Neural cell (in vitro differentiated cells): ENCODE measurements at regions not wholly inside any gene's neighbourhood (a gene's known extent, or its start where the extent isn't known, plus 50 kb on each side); places are given as distances from the start of the nearest gene placed in this dataset.

Experiments
- H2AFZ ChIP-seq: fragments of 200-600, 300-800 bp; sonication (generic), shearing (Covaris generic); 2 replicates; pipeline ENCODE4 v1.6.0; 2014; ENCODE audit warnings: low read depth, mild to moderate bottlenecking, antibody characterized with exemption, low read length, moderate library complexity
- H3F3A ChIP-seq: fragments of 200-600 bp; shearing (Covaris generic); 2 replicates; pipeline ENCODE4 v1.6.1; 2016; ENCODE audit warnings: mild to moderate bottlenecking, moderate library complexity, mixed read lengths, antibody characterized with exemption, low read length; ENCODE audit not compliant: insufficient read depth, poor library complexity, severe bottlenecking
- H3K27ac ChIP-seq: fragments of 200-600, 300-800 bp; sonication (generic), shearing (Covaris generic); 2 replicates; pipeline ENCODE4 v1.5.1; 2014; ENCODE audit warnings: mild to moderate bottlenecking, low read length, moderate library complexity
- H3K27me3 ChIP-seq: fragments of 300-800, 200-600 bp; sonication (generic), shearing (Covaris generic); 2 replicates; pipeline ENCODE4 v1.6.0; 2014; ENCODE audit warnings: mild to moderate bottlenecking, low read depth, low read length, moderate library complexity; ENCODE audit not compliant: insufficient read depth
- H3K36me3 ChIP-seq: fragments of 300-800, 200-600 bp; sonication (generic), shearing (Covaris generic); 2 replicates; pipeline ENCODE4 v1.5.1; 2014; ENCODE audit warnings: mild to moderate bottlenecking, antibody characterized with exemption, low read length, moderate library complexity; ENCODE audit not compliant: insufficient read depth
- H3K4me2 ChIP-seq: fragments of 300-800, 200-600 bp; sonication (generic), shearing (Covaris generic); 2 replicates; pipeline ENCODE4 v1.6.0; 2014; ENCODE audit warnings: mild to moderate bottlenecking, low read length
- H3K4me3 ChIP-seq: fragments of 300-800, 200-600 bp; sonication (generic), shearing (Covaris generic); 2 replicates; pipeline ENCODE4 v1.5.1; 2014; ENCODE audit warnings: mild to moderate bottlenecking, low read length, moderate library complexity
- H3K79me2 ChIP-seq: fragments of 200-600 bp; shearing (Covaris generic); replicated peaks from 2 replicates; pipeline ENCODE4 v1.6.0; 2014; ENCODE audit warnings: mild to moderate bottlenecking, low read length, moderate library complexity; ENCODE audit not compliant: insufficient read depth
- H3K9ac ChIP-seq: fragments of 300-800, 200-600 bp; sonication (generic), shearing (Covaris generic); 2 replicates; pipeline ENCODE4 v1.6.1; 2016; ENCODE audit warnings: mild to moderate bottlenecking, low read length, mixed read lengths
- H3K9me2 ChIP-seq: fragments of 200-600 bp; shearing (Covaris generic); 2 replicates; pipeline ENCODE4 v1.6.1; 2016; ENCODE audit warnings: mild to moderate bottlenecking, low read length, mixed read lengths; ENCODE audit not compliant: insufficient read depth
- H3K9me3 ChIP-seq: fragments of 200-600, 300-800 bp; sonication (generic), shearing (Covaris generic); 2 replicates; pipeline ENCODE4 v1.6.1; 2016; ENCODE audit warnings: mild to moderate bottlenecking, mixed run types, low read length, moderate library complexity, mixed read lengths
- H4K20me1 ChIP-seq: fragments of 200-600 bp; shearing (Covaris generic); 2 replicates; pipeline ENCODE4 v1.6.1; 2016; ENCODE audit warnings: mild to moderate bottlenecking, mixed run types; ENCODE audit not compliant: insufficient read depth
- EP300 ChIP-seq: fragments of 450-650 bp; conservative IDR thresholded peaks from 2 replicates; pipeline ENCODE4 v1.6.1; 2014; ENCODE audit warnings: antibody characterized with exemption, mild to moderate bottlenecking, moderate library complexity; ENCODE audit not compliant: poor library complexity, severe bottlenecking
- EZH2 ChIP-seq: fragments of 200-600, 300-800 bp; shearing (Covaris generic), sonication (generic); IDR thresholded peaks from 2 replicates; pipeline ENCODE4 v1.6.1; 2014; ENCODE audit warnings: antibody characterized with exemption, low read length, borderline replicate concordance, mild to moderate bottlenecking; ENCODE audit not compliant: insufficient read depth, poor library complexity, severe bottlenecking
- MXI1 ChIP-seq: fragments of 450-650 bp; conservative IDR thresholded peaks from 2 replicates; pipeline ENCODE4 v1.6.1; 2014; ENCODE audit warnings: antibody characterized with exemption, mild to moderate bottlenecking; ENCODE audit not compliant: poor library complexity, severe bottlenecking
- POLR2AphosphoS5 ChIP-seq: IDR thresholded peaks from 2 replicates; pipeline ENCODE4 v1.6.1; 2012
- RAD21 ChIP-seq: fragments of 450-650 bp; conservative IDR thresholded peaks from 2 replicates; pipeline ENCODE4 v1.6.1; 2014; ENCODE audit warnings: antibody characterized with exemption, mild to moderate bottlenecking, moderate library complexity
- REST ChIP-seq: IDR thresholded peaks from 2 replicates; pipeline ENCODE4 v1.6.1; 2012; ENCODE audit warnings: borderline replicate concordance
- SMC3 ChIP-seq: fragments of 450-650 bp; conservative IDR thresholded peaks from 2 replicates; pipeline ENCODE4 v1.6.1; 2014; ENCODE audit warnings: antibody characterized with exemption, mild to moderate bottlenecking, moderate library complexity; ENCODE audit not compliant: poor library complexity
- TAF1 ChIP-seq: IDR thresholded peaks from 2 replicates; pipeline ENCODE4 v1.6.1; 2012; ENCODE audit warnings: low read depth
- TF ChIP-seq, protein P1 (sequence below): fragments of 450-650 bp; IDR thresholded peaks from 2 replicates; pipeline ENCODE4 v1.5.1; 2014; ENCODE audit warnings: antibody characterized with exemption, mild to moderate bottlenecking, moderate library complexity; ENCODE audit not compliant: poor library complexity, severe bottlenecking

DNA sequence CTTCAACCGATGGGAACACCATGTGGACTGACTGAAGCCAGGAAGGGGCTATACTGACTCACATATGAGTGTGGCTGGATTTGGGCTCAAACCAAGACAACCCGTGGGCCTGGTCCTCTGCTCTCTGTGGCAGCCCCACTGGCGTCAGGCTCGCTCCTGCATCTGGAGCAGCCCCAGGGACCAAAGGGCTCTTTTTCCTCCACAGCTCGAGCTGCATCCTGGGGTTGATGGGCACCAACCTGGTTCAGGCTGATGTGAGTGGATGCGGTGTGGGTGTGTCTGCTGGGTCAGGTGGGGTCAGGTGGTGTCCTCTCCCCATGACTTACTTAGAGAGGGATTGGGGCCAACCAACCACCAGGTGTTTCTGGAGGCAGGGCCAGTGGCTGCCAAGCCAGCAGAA lies 303.0 kb upstream of the AJAP1 start:
- H3K9me3 ChIP-seq: no peaks in the 10 kb centered on the region
- no peaks in the 10 kb centered on the region for H4K20me1 ChIP-seq
- H3K9me2 ChIP-seq: no peaks in the 10 kb centered on the region
- no peaks in the 10 kb centered on the region for H3K36me3 ChIP-seq
- H2AFZ ChIP-seq: no peak overlapping the region
- no peak overlapping the region for H3K27ac ChIP-seq
- H3K4me2 ChIP-seq: no peak overlapping the region
- no peaks in the 10 kb centered on the region for H3K79me2 ChIP-seq
- H3F3A ChIP-seq: no peaks in the 10 kb centered on the region
- no peaks in the 10 kb centered on the region for H3K27me3 ChIP-seq
- TF ChIP-seq TAF1 (no peak), EP300 (no peak)
- no peak overlapping the region for H3K4me3 ChIP-seq
- no peak overlapping the region for H3K9ac ChIP-seq

DNA sequence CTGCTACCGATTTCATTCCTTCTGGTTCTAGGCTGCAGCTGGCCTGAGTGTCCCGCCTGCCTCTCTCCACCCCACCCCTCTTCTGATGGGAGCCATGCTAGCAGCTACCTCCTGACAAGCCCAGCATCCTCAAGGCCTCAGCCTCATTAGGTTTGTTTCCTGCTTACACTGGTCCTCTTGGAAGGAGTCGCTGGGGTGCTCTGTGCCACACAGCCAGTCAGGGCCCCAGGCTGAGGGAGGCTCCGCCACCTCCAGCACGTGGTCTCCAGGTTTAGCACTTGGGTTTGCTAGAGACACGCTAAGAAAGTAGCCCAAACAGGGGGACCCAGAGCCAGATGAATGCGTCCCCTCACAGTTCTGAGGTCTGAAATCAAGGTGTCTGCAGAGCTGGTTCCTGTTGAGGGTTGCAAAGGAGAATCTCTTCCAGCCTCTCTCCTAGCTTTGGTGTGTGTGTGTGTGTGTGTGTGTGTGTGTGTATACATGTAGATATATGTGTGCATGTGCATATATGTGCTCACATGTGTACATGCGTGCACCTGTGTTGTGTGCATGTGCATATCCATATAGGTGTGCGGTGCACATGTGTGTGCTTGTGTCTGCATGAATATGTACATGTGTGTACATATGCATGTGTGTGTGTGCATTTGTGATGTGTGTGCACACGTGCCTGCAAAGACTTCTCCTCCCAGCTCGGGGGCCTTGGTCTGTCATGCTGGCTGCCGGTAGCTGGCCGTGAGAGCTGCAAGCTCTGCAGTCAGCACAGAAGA lies 301.1 kb upstream of the AJAP1 start:
- H3F3A ChIP-seq: no peaks in the 10 kb centered on the region
- no peaks in the 10 kb centered on the region for H3K9me2 ChIP-seq
- no peaks in the 10 kb centered on the region for H3K36me3 ChIP-seq
- no peak overlapping the region for H3K27ac ChIP-seq
- no peaks in the 10 kb centered on the region for H3K9me3 ChIP-seq
- H3K9ac ChIP-seq: no peak overlapping the region
- TF ChIP-seq POLR2AphosphoS5: no peak
- no peak for TF ChIP-seq EP300
- TF ChIP-seq SMC3: no peak
- TF ChIP-seq TAF1: no peak
- TF ChIP-seq, protein P1, sequence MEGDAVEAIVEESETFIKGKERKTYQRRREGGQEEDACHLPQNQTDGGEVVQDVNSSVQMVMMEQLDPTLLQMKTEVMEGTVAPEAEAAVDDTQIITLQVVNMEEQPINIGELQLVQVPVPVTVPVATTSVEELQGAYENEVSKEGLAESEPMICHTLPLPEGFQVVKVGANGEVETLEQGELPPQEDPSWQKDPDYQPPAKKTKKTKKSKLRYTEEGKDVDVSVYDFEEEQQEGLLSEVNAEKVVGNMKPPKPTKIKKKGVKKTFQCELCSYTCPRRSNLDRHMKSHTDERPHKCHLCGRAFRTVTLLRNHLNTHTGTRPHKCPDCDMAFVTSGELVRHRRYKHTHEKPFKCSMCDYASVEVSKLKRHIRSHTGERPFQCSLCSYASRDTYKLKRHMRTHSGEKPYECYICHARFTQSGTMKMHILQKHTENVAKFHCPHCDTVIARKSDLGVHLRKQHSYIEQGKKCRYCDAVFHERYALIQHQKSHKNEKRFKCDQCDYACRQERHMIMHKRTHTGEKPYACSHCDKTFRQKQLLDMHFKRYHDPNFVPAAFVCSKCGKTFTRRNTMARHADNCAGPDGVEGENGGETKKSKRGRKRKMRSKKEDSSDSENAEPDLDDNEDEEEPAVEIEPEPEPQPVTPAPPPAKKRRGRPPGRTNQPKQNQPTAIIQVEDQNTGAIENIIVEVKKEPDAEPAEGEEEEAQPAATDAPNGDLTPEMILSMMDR: no peak
- TF ChIP-seq MXI1: no peak
- no peak for TF ChIP-seq RAD21
- no peak for TF ChIP-seq REST
- no peak for TF ChIP-seq EZH2
- H3K4me3 ChIP-seq: no peak overlapping the region
- no peaks in the 10 kb centered on the region for H3K79me2 ChIP-seq
- H3K4me2 ChIP-seq: no peak overlapping the region
- no peaks in the 10 kb centered on the region for H4K20me1 ChIP-seq
- H2AFZ ChIP-seq: no peak overlapping the region
- H3K27me3 ChIP-seq: no peaks in the 10 kb centered on the region
